Calu3 (cell line): ENCODE measurements at regions not wholly inside any gene's neighbourhood (a gene's known extent, or its start where the extent isn't known, plus 50 kb on each side); places are given as distances from the start of the nearest gene placed in this dataset.

ENCODE experiments used
- BruUV-seq: library from RNA; stranded (reverse); fragments of 400-500 nt; replicated peaks from 2 replicates; lab custom pipeline; 2021; lab: Mats Ljungman, UMichigan
- CTCF ChIA-PET: fragments of 300-600 bp; sonication (Branson Sonifier 250); formaldehyde crosslinking; loops from one replicate; lab custom pipeline; 2022; ENCODE audit warnings: antibody characterized with exemption; lab: Charles Lee
- DNase-seq: peaks from one replicate; pipeline ENCODE4 v3.0.0; 2022
- H3K27ac Mint-ChIP-seq: one replicate; pipeline ENCODE4 v1.8.0; 2022; ENCODE audit warnings: mixed read lengths; ENCODE audit not compliant: unreplicated experiment
- H3K27me3 Mint-ChIP-seq: one replicate; pipeline ENCODE4 v1.8.0; 2022; ENCODE audit warnings: mixed read lengths; ENCODE audit not compliant: unreplicated experiment
- H3K36me3 Mint-ChIP-seq: one replicate; pipeline ENCODE4 v1.8.0; 2022; ENCODE audit warnings: mild to moderate bottlenecking, moderate library complexity, mixed read lengths; ENCODE audit not compliant: insufficient read depth, unreplicated experiment
- H3K4me1 Mint-ChIP-seq: one replicate; pipeline ENCODE4 v1.8.0; 2022; ENCODE audit warnings: mild to moderate bottlenecking, low read depth, mixed read lengths; ENCODE audit not compliant: unreplicated experiment
- H3K4me3 Mint-ChIP-seq: one replicate; pipeline ENCODE4 v1.8.0; 2022; ENCODE audit warnings: mild to moderate bottlenecking, low read depth, moderate library complexity, mixed read lengths; ENCODE audit not compliant: unreplicated experiment
- H3K9me3 Mint-ChIP-seq: one replicate; pipeline ENCODE4 v1.8.0; 2022; ENCODE audit warnings: low read depth, mixed read lengths; ENCODE audit not compliant: unreplicated experiment
- intact Hi-C: fragments of 100-400 bp; cut with micrococcal nuclease; formaldehyde crosslinking; loops from one replicate; pipeline ENCODE4 v1.10.0; 2022; ENCODE audit not compliant: unreplicated experiment
- TF ChIP-seq, protein P1 (sequence below): fragments of 200-600 bp; IDR thresholded peaks from one replicate; pipeline ENCODE4 v1.8.0; 2022; ENCODE audit warnings: antibody characterized with exemption; ENCODE audit not compliant: unreplicated experiment

GRCh38 chr1:68294367-68295066 is 62.2 kb upstream of the WLS start:
- TF ChIP-seq, protein P1, sequence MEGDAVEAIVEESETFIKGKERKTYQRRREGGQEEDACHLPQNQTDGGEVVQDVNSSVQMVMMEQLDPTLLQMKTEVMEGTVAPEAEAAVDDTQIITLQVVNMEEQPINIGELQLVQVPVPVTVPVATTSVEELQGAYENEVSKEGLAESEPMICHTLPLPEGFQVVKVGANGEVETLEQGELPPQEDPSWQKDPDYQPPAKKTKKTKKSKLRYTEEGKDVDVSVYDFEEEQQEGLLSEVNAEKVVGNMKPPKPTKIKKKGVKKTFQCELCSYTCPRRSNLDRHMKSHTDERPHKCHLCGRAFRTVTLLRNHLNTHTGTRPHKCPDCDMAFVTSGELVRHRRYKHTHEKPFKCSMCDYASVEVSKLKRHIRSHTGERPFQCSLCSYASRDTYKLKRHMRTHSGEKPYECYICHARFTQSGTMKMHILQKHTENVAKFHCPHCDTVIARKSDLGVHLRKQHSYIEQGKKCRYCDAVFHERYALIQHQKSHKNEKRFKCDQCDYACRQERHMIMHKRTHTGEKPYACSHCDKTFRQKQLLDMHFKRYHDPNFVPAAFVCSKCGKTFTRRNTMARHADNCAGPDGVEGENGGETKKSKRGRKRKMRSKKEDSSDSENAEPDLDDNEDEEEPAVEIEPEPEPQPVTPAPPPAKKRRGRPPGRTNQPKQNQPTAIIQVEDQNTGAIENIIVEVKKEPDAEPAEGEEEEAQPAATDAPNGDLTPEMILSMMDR, result no peak
- Mint-ChIP-seq H3K4me1 (no peaks in the 10 kb centered on the region), H3K27ac (no peak overlapping the region), H3K9me3 (no peaks in the 10 kb centered on the region), H3K36me3 (no peaks in the 10 kb centered on the region), H3K27me3 (no peaks in the 10 kb centered on the region), H3K4me3 (no peak overlapping the region)
- DNase-seq, result no peak
- no TSS peak for BruUV-seq
- intact Hi-C loops, result no loop called here
- CTCF ChIA-PET, result no interaction called here

DNA sequence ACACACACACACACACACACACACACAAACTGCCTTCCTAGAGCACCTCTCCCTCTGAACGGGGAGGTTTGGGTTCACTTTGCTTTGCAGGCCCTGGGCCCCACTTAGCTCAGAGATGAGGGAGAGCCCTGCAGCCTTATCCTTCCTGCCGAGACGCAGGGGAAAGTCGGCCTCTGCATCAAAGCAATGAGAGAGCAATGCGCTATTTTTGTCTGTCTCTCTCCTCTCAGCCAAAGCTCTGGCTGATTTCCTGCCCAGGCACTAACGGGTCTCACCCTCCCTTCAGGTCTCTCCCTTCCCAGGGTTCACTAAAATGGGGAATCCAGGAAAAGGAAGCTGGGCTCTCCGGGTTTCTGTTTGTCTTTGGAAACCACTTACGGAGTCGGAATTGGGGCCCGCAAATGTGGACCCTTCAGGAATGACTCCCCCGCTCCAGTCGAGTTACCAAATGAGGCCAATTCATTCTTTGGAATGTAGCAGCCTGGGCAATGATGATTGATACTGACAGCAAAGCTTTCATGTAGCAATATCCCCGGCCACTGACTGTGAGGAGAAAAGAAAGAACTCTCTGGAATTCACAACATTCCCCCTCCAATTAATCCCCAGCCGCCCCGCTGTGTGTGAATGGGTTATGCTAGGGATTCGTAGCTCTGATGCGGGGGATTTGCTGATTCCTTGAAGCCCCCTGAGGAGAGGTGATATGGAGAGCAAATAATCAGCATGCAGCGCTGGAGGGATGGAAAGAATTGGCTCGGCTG is 61.5 kb upstream of the WLS start:
- H3K4me3 Mint-ChIP-seq, result no peak overlapping the region
- no peak overlapping the region for H3K27ac Mint-ChIP-seq
- BruUV-seq, result no TSS peak
- CTCF ChIA-PET, result no interaction called here
- intact Hi-C loops, result no loop called here
- H3K36me3 Mint-ChIP-seq, result no peaks in the 10 kb centered on the region
- no peaks in the 10 kb centered on the region for H3K9me3 Mint-ChIP-seq
- no peak for DNase-seq
- H3K27me3 Mint-ChIP-seq, result no peaks in the 10 kb centered on the region
- no peaks in the 10 kb centered on the region for H3K4me1 Mint-ChIP-seq
- TF ChIP-seq, protein P1, result no peak

GRCh38 chr1:68293122-68293521 is 60.8 kb upstream of the WLS start:
- H3K27ac Mint-ChIP-seq, result no peak overlapping the region
- DNase-seq, result no peak
- no peak overlapping the region for H3K4me3 Mint-ChIP-seq
- BruUV-seq, result no TSS peak
- H3K4me1 Mint-ChIP-seq, result no peaks in the 10 kb centered on the region
- no peaks in the 10 kb centered on the region for H3K36me3 Mint-ChIP-seq
- TF ChIP-seq, protein P1, result no peak
- no peaks in the 10 kb centered on the region for H3K27me3 Mint-ChIP-seq
- CTCF ChIA-PET, result no interaction called here
- intact Hi-C loops, result no loop called here
- no peaks in the 10 kb centered on the region for H3K9me3 Mint-ChIP-seq

DNA sequence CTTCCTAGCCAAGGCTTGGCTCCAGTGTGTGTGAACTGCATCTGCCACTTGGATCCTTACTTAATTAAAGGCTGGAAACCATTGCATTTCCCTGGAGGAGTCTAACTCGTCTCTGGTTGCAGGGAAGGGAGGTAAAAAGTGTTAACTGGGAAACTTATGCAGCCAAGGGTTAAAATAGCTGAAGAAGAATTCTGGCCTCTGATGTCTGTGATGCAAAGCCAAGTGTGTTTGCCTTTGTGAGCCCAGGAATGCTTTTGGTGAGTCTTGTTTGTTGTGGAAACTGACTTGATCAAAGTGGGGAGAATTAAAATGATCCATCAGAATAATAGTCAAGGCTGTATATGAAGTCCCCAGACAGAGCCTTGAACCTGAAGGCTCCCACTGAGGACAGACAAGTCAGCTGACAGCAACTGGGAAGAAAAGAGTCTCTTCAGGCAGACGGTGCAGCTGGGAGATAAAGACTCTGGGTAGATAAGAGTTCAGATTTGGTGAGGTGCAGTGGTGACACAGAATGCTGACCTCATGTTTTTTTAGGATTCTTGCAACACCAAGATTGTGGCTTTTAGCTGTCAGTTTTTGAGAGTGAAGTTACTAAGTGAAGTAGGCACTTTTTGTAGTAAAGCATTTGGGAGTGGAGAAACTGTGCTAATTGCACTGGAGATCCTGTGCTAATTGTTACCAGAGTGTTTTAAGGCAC is 59.5 kb upstream of the WLS start:
- intact Hi-C loops, result no loop called here
- no TSS peak for BruUV-seq
- Mint-ChIP-seq H3K36me3 (no peaks in the 10 kb centered on the region), H3K27ac (no peak overlapping the region), H3K27me3 (no peaks in the 10 kb centered on the region), H3K9me3 (no peaks in the 10 kb centered on the region), H3K4me1 (no peaks in the 10 kb centered on the region), H3K4me3 (no peak overlapping the region)
- CTCF ChIA-PET, result no interaction called here
- no peak for DNase-seq
- TF ChIP-seq, protein P1, result no peak
